RPMI7951 (cell line): ENCODE measurements at regions not wholly inside any gene's neighbourhood (a gene's known extent, or its start where the extent isn't known, plus 50 kb on each side); places are given as distances from the start of the nearest gene placed in this dataset.

ENCODE experiments used
- DNase-seq: peaks from one replicate; pipeline ENCODE4 v3.0.0-alpha.2; 2012; ENCODE audit warnings: low read depth

DNA sequence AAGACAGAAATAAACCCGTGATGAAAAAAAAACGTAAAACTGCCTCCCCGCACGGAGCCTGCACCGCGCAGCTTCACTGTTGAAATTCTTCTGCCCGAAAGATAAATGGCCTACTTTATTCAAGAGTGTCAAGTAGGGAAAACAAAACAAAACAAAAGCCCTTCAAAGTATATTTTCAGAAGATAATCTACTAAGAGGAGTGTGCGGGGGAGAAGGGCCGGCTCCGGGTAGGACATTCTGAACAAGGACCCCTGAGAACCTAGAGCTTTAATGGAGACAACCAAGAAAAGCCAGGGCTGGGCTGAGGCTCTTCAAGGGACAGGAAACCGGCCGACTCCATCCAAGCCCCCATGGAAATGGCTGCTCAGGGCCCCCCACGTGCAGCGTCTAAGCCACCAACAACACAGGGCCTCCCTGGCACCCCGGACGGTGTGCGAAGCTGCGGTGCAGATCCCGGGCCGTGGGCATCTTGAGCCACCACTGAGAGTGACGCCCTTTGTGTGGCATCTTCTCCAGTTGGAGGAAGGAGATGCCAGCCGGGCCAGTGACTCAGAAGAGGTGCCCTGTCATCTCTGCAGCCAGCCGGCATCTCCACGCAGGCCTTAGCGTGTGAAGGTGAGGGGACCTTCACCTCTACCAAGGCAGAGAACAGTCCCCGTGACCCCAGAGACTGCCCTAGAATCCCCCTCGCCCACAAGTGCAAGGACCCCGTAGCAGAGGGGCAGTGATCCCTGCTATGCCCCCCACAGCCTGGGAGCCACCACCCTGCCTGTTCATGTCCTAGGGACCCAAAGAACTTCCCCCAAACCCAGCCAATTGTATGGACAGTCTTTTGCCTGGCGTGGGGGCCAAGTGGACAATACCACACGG is 250.8 kb downstream of the C16orf95 start:
- no peak for DNase-seq

DNA sequence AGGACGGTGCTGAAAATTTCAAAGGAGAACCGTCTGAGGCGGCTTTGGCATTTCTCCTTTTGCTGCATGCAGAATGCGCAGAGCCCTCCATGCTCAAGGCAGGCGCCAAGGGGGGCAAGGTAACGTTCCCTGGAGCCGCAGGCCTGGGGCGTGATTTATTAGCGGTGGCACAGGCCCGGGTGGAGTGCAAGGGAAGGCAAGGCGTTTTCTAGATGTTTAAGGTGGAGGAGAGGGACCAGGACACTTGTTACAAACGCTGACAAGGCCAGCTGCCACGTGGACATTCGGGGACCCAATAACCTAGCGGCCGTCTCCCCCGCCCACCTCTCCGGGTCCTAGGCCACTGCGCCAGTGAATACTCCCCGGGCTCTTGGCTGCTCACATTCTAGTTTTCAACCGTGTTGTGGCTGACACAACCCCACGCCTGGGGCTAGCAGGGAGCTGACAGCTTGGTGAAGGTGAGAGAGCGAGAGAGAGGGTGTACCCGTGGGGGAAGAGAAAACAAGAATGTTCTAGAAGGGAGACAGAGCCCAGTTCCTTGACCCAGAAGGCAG is 250.1 kb downstream of the C16orf95 start:
- DNase-seq, result no peak

DNA sequence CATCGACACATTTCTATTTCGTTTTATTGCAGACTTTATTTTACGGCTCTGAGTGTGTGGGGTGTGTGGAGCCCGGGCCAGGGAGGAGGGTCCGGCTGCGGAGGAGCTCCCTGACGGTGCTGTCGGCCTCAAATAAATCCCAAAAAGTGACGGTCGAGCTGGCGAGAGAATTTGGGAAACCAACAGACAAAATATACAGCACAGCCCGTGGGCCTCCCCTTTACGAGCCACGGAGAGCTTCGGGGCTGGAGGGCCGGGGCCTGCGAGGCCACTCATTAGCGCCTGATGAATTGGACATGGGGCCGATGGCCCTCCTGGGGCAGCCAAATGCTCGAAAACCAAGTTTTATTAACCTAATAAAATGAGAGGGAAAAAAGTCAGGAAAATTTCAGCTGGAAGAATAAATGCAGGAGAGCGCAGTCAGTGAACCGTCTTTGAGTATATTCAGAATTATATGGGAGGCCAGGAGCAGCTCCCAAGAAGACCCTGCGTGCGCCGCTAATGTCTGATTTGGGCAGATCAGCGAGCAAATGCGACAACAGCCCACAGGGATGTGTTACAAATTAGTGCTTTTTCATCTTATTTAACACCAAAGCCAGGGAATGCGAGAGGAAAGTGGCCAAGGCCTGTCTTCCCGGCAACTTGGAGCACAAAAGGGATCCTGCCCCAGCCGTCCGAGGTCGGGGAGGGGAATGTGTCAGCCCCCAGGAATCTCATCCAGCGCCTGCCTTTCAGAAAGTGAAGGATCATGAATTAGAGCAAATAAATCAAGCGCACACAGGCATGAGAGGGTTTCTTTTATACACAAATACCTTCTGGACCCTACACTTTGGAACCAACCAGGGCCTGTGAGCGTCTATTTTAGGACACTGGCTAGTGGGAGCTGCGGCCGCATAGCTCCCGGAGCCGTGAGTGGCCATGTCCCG is 249.1 kb downstream of the C16orf95 start:
- no peak for DNase-seq

DNA sequence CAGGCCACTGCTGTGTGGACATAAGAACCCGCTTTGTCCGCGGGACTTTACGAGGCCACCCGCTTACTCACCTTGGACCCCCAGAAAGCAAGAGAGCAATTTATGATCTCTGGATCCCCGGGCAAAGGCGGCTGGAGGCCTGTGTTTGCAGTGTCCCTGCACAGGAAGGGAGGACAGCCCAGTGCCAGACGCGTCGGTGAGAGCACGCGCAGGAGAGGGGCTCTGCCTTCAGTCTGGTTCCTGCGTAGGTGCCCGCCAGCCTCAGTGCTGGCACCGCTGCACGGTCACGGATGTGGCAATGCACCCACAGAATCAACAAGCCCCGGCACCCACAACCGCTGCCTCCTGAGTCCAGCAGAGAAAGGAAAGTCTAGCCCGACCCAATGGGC is 248.4 kb downstream of the C16orf95 start:
- no peak for DNase-seq

DNA sequence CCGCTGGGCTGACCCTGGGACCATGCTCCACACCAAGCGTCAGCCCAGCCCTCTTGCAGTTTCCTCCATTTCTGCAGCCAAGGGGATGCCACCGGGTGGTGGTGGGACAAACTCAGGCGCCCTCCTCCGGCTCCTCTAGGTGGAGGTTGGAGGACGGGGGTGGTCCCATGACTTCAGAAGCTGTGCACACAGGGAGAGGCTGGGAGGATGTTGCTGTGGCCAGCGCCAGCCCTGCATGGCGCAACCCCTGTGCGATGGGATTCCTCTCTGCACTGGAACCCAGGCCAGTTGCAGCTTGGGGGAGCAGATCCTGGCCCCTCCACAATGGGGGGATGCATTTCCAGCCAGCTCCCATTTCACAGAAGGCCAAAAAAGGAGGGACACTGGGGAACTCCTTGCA is 246.5 kb downstream of the C16orf95 start:
- DNase-seq, result no peak

DNA sequence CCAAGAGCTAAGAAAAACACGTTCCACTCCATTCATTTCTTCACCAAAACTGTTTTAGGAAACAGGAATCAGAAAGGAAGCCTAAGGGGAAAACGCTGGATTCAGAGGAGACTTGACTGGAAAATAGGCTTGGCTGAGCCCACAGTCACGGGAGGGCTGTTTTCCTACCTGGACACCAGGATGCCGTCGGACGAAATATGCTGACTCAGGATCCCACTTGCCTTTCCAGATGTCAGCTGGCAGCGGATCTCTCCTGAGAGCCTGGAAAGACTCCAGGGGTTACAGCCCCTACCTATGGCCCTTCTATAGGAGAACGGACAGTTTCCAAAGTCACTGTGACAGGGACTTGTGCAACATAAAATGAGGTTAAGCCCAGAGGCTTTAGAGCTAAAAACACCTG is 245.1 kb downstream of the C16orf95 start:
- no peak for DNase-seq

DNA sequence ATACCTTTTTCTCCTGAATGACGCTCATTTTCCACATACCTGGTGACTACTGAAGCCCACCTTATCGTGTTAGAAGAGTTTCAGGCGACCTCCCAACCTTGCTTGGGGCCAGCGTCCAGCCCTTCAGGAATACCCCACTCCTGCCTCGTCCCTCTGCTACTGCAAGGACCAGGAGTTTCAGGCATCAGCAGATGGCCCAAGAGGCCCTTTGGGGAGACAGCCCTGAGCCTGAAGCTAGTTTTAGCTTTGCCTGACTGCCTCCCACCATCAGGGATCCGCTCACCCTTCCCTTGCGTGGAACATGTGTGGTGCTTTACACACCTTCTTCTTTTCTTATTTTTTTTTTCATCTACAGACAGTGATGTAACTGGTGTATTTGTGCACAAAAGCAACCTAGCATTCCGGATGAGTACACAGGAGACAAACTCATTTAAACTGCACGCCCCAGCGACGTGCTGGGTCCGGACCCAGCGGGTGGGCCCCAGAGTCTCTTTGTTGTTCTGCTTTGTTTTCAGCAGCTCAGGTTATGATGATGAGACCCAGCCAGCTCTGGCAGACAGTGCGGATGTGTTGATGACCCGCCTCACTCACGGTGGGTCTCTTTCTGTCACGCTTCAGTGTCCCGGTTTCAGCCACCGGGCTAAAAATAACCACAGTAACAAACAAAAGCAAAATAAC is 242.4 kb downstream of the C16orf95 start:
- no peak for DNase-seq

DNA sequence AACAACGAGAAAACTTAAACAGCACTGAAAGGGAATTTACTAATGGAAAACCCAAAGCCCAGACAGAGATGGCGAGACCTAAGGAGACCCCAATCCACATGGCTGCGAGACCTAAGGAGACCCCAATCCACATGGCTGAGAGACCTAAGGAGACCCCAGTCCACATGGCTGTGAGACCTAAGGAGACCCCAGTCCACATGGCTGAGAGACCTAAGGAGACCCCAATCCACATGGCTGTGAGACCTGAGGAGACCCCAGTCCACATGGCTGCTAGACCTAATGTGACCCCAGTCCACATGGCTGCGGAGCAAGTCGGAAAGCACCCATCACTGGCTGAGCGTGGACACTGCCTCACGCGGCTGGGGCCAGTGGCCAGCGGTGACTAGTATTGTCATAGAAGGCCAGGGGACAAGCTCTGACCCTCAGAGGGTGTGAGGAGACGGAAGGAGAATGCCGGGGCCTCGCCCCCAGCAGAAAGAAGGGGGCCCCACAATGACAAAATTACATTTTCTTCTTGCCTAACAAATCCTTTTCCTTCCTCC is 241.8 kb downstream of the C16orf95 start:
- no peak for DNase-seq

DNA sequence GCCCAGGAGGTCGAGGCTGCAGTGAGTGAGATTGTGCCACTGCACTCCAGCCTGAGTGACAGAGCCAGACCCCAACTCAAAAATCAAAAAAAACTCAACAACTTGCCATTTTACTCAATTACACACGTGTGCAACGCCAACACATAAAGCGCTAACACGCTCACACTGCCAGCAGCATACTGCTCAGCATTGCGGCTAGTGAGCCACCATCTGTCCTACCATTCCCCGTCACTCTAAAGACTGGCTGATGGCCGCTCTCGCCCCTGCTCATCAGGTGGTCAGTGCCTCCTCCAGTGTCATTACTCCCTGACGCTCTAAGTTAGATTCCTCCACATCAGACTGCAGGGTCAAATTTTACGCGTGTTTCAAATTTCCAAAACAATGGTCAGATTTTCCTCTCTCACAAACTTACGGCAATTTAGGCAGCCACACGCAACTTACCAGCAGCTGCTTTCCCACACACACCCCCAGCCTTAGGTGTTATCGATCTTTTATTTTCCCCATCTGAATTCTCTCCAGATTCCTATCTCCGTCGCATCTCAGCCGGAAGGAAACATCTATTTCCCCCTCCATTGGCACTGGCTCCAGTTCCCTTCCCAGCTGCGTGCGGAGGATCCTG is 240.8 kb downstream of the C16orf95 start:
- DNase-seq, result no peak

DNA sequence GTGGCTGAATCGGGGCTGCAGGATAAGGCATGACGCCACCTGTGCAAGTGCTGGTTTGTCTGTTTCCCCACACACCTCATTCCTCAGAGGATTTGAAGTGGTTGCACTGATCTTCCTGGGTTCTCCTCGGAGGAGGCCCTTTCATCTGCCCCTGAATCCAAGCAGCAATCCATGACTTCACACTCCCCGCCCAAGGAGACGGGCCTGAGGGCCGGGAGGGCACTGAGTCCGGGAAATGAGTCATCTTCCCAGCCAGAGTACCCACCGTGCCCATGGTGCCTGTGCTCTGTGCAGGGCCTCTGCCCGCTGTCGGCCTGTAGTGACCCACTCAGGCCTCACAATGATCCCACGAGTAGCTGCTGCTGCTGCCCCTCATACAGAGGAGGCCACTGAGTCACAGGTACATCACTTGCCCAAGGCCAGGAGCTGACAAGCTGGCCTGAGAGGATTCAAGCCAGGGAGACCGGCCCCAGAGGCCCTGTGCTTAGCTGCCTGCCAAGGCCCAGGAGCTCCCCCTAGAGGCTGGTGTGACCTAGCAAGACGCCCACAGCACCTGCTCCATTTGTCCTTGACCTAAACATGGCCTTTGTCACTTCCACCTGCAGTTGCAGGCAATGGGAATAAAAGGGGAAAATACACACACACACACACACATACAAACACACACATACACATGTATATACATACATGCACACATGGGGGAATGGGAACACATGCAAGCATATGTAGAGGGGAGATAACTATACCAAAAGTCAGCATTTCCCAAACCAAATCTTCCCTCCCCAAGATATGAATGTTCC is 240.0 kb downstream of the C16orf95 start:
- peak; percentile 80 for DNase-seq

DNA sequence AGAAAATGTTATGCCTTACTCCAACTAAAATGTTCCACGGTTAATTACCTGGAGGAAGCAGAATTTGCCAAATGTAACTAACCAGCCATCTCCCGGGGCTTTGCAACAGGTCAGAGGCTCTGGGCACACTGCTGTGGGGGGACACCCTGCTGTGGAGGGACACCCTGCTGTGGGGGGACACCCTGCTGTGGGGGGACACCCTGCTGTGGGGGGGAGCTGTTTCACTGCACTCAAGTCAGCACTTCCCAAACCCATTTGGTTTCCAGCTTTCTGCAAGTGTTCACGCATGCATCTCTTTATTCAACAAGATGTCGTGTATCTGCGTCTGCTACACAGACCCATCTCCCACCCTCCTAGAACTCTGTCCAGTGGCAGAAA is 239.5 kb downstream of the C16orf95 start:
- no peak for DNase-seq

DNA sequence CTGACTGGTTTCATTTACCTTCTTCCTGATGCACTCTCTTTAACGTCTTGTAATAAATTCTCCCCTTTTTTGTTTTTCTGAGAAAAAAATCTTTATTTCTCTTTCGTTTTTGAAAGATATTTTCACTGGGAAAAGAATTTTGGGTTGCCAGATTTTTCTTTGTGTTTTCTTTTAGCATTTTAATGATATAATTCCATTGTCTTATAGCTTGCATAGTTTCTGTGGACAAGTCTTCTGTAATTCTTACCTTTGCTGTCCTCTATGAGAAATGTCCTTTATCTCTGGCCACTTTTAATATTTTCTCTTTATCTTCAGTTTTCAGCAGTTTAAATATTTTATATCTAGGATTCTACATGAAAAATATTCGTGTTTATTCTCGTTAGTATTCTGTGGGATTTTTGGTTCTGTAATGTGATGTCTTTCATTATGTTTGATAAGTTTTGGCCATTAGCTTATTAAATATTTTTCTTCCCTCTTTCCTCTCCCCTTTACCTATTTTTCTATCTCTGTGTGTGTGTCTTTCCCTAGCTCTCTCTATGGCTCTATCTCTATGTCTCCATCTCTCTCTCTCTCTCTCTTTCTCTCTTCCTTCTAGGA is 236.5 kb downstream of the C16orf95 start:
- no peak for DNase-seq

DNA sequence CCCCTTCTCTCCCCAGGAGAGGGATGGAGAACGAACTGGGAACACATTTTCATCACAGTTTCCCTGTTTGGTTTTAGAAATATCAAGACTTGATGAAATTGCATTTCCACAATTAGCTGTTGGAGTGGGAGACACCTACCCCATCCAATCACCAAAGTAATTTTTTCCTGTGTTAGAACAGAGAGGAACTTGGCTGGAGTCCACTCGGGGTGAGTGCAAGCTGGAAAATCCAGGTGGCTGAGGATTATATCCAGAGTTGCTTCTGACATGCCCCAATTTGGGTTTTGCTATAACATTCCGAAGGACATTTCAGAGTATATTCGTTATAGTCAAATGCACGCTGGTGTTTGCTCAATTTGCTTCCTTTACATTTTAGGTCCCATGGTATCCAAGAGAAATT is 231.8 kb downstream of the C16orf95 start:
- DNase-seq, result no peak

DNA sequence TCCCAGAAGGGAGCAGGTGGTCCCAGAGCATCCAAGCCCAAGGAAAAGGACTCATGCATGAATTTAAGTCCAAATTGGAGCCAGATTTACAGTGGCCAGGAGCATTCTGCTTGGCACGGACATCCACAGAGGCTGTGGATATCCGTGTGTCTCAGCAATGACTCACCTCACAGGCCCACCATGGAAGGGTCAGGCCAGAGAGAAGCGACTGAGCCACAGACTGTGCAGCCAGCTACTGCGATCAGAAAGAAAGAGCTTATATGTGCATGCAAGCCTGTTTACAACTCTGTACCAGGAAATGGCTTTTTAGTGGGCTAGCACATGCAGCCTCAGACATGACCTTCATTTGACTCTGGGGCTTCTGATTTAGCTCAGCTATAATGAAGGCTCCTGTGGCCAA is 231.0 kb downstream of the C16orf95 start:
- peak; percentile 99 for DNase-seq

DNA sequence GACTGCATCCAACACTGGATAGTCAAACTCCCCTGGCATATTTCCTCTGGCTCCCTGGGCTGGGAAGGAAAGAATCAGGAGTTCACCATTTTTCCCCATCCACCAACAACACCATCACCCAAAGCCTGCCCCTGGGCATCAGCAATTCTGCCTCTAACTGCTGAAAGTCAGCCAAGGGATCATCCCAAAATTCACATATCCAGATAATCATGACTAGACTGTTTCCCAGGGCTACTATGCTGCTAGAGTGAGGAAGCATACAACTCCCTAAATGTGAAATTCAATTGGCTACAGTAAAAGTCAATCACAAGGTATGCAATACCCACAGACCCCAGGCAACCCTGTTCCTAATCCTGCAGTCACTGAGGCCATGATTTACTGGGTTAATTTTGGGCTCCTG is 230.6 kb downstream of the C16orf95 start:
- peak; percentile 96 for DNase-seq

DNA sequence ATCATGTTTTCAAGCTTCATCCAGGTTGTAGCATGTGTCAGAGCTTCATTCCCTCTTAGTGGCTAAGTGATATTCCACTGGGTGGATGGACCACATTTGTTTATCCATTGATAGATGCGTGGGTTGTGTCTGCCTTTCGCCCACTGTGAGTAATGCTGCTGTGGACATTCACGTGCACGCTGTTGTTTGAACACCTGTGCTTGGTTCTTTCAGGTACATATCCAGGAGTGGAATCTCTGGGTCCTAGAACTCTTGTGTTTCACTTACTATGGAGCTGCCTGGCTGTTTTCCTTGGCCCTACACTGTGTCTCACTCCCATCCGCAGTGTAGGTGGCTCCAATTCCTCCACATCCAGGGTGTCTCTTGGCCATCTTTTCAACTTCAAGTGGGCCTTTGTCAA is 224.2 kb downstream of the C16orf95 start:
- DNase-seq, result no peak

DNA sequence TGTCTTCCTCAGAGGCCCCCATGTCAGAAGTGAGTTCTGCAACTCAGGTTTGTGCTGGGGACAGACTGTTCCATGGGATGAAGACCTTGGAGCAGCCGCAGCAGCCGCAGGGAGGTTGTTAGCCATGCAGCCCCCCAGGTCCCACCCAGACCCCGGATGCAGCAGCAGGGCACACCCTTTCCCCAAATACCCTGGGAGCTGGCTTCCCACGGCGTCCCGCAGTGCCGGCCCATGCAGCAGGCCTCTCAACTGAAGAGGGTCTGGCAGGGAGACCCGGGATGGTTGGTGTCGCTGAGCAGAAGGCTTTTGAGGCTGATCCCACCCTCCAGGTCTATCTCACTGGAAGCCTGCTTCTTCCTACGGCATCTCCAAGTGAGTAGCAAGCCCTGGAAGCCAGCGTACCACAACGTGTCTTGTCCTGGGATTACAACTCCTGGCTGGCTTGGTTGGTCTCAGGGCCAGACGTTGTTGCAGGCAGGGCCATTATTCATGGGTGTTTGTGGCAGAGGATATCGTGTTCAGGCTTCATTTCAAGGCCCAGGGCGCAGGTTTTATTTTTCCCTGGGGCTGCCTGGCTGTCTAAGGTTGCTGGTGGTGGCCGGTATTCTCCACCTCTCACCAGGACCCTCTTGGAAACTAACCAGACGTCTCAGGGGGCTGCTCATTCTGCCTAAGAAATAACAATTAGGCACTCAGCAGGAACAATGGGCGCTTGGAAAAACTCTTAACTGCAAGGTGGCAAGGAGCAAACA is 223.2 kb downstream of the C16orf95 start:
- no peak for DNase-seq

DNA sequence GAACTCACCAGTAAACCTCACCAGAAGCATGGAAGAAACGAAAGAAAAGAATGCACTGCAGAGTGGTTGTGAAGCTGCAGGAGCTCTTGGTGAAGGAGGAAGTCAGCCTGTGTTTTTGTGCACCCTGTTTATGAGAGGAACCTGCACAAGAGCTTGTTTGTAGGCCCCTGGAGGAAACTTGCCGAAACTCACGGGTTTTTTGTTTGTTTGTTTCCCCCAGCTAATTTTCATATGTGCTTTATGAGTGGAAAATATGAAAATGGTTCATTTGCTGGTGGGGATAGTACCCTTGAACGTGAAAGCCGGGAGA is 222.7 kb downstream of the C16orf95 start:
- DNase-seq, result no peak

DNA sequence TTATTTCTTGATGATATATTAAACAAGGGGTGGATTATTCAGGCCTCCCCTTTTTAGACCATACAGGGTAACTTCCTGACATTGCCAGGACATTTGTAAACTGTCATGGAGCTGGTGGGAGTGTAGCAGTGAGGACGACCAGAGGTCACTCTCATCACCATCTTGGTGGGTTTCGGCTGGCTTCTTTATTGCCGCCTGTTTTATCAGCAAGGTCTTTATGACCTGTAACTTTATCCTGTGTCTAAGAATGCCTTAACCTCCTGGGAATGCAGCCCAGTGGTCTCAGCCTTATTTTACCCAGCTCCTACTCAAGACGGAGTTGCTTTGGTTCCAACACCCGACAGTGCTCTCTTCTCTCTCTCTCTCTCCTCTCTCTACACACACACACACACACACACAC is 221.9 kb downstream of the C16orf95 start:
- no peak for DNase-seq
